Left ventricle myocardium inferior (tissue), 1 donor: ENCODE measurements at regions not wholly inside any gene's neighbourhood (a gene's known extent, or its start where the extent isn't known, plus 50 kb on each side); places are given as distances from the start of the nearest gene placed in this dataset.

ENCODE experiments used
- DNase-seq: peaks from one replicate; pipeline ENCODE4 v3.0.0-alpha.2; 2020
- H3K27ac ChIP-seq: fragments of 200-600 bp; replicated peaks from 2 replicates; pipeline ENCODE4 v1.8.0; 2021
- H3K27me3 ChIP-seq: fragments of 200-600 bp; 2 replicates; pipeline ENCODE4 v1.8.0; 2021; ENCODE audit warnings: low read depth
- H3K36me3 ChIP-seq: fragments of 200-600 bp; 2 replicates; pipeline ENCODE4 v1.8.0; 2021
- H3K4me1 ChIP-seq: fragments of 200-600 bp; 2 replicates; pipeline ENCODE4 v1.8.0; 2021
- H3K4me3 ChIP-seq: fragments of 200-600 bp; 2 replicates; pipeline ENCODE4 v1.8.0; 2021; ENCODE audit warnings: mild to moderate bottlenecking, moderate library complexity
- H3K9me3 ChIP-seq: fragments of 200-600 bp; replicated peaks from 2 replicates; pipeline ENCODE4 v1.8.0; 2021
- intact Hi-C: fragments of 100-400 bp; cut with micrococcal nuclease; formaldehyde crosslinking; loops from one replicate; pipeline ENCODE4 v1.11.0; 2022
- TF ChIP-seq, protein P1 (sequence below): fragments of 200-600 bp; IDR thresholded peaks from 2 replicates; pipeline ENCODE4 v1.8.0; 2021; ENCODE audit warnings: antibody characterized with exemption, mild to moderate bottlenecking, borderline replicate concordance
- donor health status: DM: no; HTN: yes; CAD: no; lungs with severe emphysema.

DNA sequence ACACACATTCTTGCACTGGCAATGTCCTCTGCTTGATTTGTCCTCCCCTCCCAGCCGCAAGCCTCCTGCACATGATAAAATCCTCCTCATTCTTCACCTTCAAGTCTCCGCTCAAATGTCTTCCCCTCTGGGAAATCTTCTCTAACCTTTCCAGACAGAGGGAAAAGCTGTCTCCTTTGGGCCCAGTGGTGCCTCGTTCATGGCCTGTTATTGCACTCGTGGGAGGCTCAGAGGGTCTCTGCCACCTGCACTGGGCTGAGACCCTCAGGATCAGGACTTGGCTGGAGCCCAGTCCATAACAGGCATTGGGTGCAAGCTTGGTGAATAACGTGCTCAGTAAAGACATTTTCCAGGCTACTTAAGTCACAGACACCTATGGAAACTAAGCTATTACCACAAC is 68.6 kb downstream of the PTGR3 start:
- no peak for DNase-seq
- Histone ChIP-seq H3K36me3 (no peaks in the 10 kb centered on the region), H3K4me1 (no peaks in the 10 kb centered on the region), H3K4me3 (no peak overlapping the region), H3K27me3 (no peaks in the 10 kb centered on the region), H3K9me3 (peaks cover 15% of the 10 kb centered on the region), H3K27ac (no peak overlapping the region)
- intact Hi-C loops: no loop called here
- TF ChIP-seq, protein P1, sequence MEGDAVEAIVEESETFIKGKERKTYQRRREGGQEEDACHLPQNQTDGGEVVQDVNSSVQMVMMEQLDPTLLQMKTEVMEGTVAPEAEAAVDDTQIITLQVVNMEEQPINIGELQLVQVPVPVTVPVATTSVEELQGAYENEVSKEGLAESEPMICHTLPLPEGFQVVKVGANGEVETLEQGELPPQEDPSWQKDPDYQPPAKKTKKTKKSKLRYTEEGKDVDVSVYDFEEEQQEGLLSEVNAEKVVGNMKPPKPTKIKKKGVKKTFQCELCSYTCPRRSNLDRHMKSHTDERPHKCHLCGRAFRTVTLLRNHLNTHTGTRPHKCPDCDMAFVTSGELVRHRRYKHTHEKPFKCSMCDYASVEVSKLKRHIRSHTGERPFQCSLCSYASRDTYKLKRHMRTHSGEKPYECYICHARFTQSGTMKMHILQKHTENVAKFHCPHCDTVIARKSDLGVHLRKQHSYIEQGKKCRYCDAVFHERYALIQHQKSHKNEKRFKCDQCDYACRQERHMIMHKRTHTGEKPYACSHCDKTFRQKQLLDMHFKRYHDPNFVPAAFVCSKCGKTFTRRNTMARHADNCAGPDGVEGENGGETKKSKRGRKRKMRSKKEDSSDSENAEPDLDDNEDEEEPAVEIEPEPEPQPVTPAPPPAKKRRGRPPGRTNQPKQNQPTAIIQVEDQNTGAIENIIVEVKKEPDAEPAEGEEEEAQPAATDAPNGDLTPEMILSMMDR: no peak

- DNase-seq: no peak
- H3K27ac ChIP-seq: no peak overlapping the region
Observed at GRCh38 chr18:75139226-75139911, 69.6 kb downstream of the PTGR3 start.

DNA sequence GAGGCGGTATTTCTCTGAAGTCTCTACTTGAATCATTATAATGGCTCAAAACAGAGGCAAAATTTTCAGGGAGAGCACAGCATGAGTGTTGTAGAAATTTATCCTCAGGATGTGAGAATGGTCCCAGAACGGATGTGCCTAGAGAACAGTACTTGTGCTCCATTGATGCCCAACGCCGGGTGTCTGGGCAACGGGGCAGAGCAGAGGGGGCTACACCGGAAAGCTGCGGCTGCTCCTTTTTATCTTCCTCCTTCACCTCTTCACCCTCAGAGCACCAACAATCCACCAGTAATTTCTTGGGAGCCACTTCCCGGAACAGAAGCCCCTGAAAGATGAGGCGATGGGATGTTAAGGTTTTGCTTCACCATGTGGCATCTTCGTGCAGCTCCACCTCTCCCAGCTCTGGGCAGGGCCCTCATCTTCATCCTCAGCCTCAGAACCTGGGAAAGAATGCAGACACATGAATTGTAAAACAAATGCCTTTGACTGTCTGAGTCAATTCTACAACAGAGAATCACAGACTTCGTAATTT is 71.5 kb downstream of the PTGR3 start:
- H3K27ac ChIP-seq: no peak overlapping the region
- H3K4me3 ChIP-seq: no peak overlapping the region
- no peaks in the 10 kb centered on the region for H3K27me3 ChIP-seq
- H3K4me1 ChIP-seq: no peaks in the 10 kb centered on the region
- intact Hi-C loops: no loop called here
- DNase-seq: no peak
- H3K36me3 ChIP-seq: no peaks in the 10 kb centered on the region
- TF ChIP-seq, protein P1: no peak
- H3K9me3 ChIP-seq: no peaks in the 10 kb centered on the region

More at GRCh38 chr18:75139226-75139911, 69.6 kb downstream of the PTGR3 start:
- H3K9me3 ChIP-seq: peaks cover 6% of the 10 kb centered on the region
- H3K4me3 ChIP-seq: no peak overlapping the region
- H3K36me3 ChIP-seq: no peaks in the 10 kb centered on the region
- no peaks in the 10 kb centered on the region for H3K4me1 ChIP-seq
- no peaks in the 10 kb centered on the region for H3K27me3 ChIP-seq
- TF ChIP-seq, protein P1: no peak
- intact Hi-C loops: no loop called here

- Histone ChIP-seq H3K27me3 (no peaks in the 10 kb centered on the region), H3K36me3 (no peaks in the 10 kb centered on the region), H3K4me3 (no peak overlapping the region), H3K9me3 (no peaks in the 10 kb centered on the region), H3K4me1 (no peaks in the 10 kb centered on the region), H3K27ac (no peak overlapping the region)
- TF ChIP-seq, protein P1: no peak
- intact Hi-C loops: no loop called here
- no peak for DNase-seq
Observed at GRCh38 chr18:75135158-75135725, 73.7 kb downstream of the PTGR3 start.

DNA sequence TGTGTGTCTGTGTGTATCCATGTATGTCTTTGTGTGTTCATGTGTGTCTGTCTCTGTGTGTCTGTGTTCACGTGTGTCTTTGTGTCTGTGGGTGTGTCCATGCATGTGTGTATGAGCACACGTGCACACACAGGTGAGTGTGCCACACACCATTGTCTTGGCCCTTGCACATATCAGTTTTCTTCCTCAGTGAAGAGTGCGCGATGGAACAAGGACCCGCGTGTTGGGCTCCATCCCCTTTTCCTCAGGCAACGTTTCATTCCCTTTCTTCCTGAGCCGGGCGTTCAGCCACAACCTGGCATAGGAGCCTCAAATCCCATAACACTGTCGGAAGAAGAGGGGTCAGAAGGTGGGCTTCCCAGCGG is 74.3 kb downstream of the PTGR3 start:
- intact Hi-C loops: no loop called here
- H3K27ac ChIP-seq: no peak overlapping the region
- H3K4me1 ChIP-seq: no peaks in the 10 kb centered on the region
- no peaks in the 10 kb centered on the region for H3K9me3 ChIP-seq
- H3K36me3 ChIP-seq: no peaks in the 10 kb centered on the region
- H3K27me3 ChIP-seq: no peaks in the 10 kb centered on the region
- TF ChIP-seq, protein P1: no peak
- no peak for DNase-seq
- H3K4me3 ChIP-seq: no peak overlapping the region
